GM12878 (cell line): ENCODE measurements at regions not wholly inside any gene's neighbourhood (a gene's known extent, or its start where the extent isn't known, plus 50 kb on each side); places are given as distances from the start of the nearest gene placed in this dataset.

ENCODE experiments used
- EP300 ChIP-seq, 2 experiments: fragments of 150-350 bp in 1 of 2; IDR thresholded peaks; 2 replicates each; pipeline ENCODE4 v1.6.1; 2011 to 2012; ENCODE audit warnings: low read depth in 2 of 2, low read length in 2 of 2, borderline replicate concordance in 1 of 2, improper control_type of control experiment in 1 of 2, inconsistent platforms in 1 of 2; ENCODE audit not compliant: control insufficient read depth in 1 of 2
- KDM1A ChIP-seq: fragments of 200-600 bp; sonication (generic); IDR thresholded peaks from 2 replicates; pipeline ENCODE4 v1.6.1; 2016; ENCODE audit warnings: borderline replicate concordance
- ZNF24 ChIP-seq: fragments of 450-650 bp; IDR thresholded peaks from 2 replicates; pipeline ENCODE4 v1.6.1; 2017; ENCODE audit warnings: antibody characterized with exemption, mild to moderate bottlenecking
- TF ChIP-seq, protein P1 (sequence below), 3 experiments: IDR thresholded peaks in 2 of 3; conservative IDR thresholded peaks in 1 of 3; 2 replicates each; pipeline ENCODE4 v1.5.1; 2011; ENCODE audit warnings: low read depth in 3 of 3, low read length in 3 of 3, mild to moderate bottlenecking in 3 of 3, control low read depth in 2 of 3, moderate library complexity in 2 of 3, inconsistent platforms in 1 of 3, mixed read lengths in 1 of 3; ENCODE audit not compliant: control insufficient read depth in 2 of 3, insufficient read depth in 1 of 3; ENCODE audit errors: extremely low read depth in 1 of 3

DNA sequence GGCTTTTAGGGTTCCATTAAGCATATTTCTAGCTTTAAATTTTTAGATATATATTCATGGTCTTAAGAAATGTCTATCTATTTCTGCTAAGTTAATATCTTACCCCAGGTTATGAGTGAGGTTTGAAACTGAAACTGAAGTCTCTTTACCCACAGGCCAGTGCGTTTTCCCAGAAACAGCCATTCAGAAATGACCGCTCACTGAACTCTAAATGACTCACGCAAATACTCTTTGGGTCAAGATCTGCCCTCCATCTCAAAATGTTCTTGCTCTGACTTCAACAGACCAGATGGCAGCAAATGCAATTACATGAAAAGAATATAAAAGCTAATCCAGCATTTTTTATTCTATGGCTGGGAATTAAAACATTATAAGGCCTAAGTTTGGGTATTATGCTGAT lies 315.2 kb downstream of the TDRD15 start:
- TF ChIP-seq ZNF24 (no peak), KDM1A (no peak), EP300 (IDR thresholded peaks at IDR 0.05; ENCODE audit: borderline replicate concordance in 1 of 2, control insufficient read depth in 1 of 2, low read depth in 2 of 2, low read length in 2 of 2) (no peak)
- TF ChIP-seq, protein P1, sequence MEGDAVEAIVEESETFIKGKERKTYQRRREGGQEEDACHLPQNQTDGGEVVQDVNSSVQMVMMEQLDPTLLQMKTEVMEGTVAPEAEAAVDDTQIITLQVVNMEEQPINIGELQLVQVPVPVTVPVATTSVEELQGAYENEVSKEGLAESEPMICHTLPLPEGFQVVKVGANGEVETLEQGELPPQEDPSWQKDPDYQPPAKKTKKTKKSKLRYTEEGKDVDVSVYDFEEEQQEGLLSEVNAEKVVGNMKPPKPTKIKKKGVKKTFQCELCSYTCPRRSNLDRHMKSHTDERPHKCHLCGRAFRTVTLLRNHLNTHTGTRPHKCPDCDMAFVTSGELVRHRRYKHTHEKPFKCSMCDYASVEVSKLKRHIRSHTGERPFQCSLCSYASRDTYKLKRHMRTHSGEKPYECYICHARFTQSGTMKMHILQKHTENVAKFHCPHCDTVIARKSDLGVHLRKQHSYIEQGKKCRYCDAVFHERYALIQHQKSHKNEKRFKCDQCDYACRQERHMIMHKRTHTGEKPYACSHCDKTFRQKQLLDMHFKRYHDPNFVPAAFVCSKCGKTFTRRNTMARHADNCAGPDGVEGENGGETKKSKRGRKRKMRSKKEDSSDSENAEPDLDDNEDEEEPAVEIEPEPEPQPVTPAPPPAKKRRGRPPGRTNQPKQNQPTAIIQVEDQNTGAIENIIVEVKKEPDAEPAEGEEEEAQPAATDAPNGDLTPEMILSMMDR (IDR thresholded peaks at IDR 0.05 in 2 of 3, conservative IDR thresholded peaks at IDR 0.05 in 1 of 3; ENCODE audit: control insufficient read depth in 2 of 3, extremely low read depth in 1 of 3, insufficient read depth in 1 of 3, low read depth in 3 of 3, low read length in 3 of 3): no peak
